Glutamatergic neuron (in vitro differentiated cells): ENCODE measurements at regions not wholly inside any gene's neighbourhood (a gene's known extent, or its start where the extent isn't known, plus 50 kb on each side); places are given as distances from the start of the nearest gene placed in this dataset.

Experiments used
- DNase-seq: peaks from one replicate; pipeline ENCODE4 v3.0.0; 2022
- H3K27ac Mint-ChIP-seq: one replicate; pipeline ENCODE4 v1.8.0; 2020; ENCODE audit warnings: mild to moderate bottlenecking, mixed read lengths, inconsistent platforms; ENCODE audit not compliant: unreplicated experiment
- H3K27me3 Mint-ChIP-seq: one replicate; pipeline ENCODE4 v1.8.0; 2020; ENCODE audit warnings: mild to moderate bottlenecking, moderate library complexity, mixed read lengths, inconsistent platforms; ENCODE audit not compliant: unreplicated experiment
- H3K36me3 Mint-ChIP-seq: one replicate; pipeline ENCODE4 v1.8.0; 2020; ENCODE audit warnings: mild to moderate bottlenecking, mixed read lengths, inconsistent platforms; ENCODE audit not compliant: unreplicated experiment
- H3K4me1 Mint-ChIP-seq: one replicate; pipeline ENCODE4 v1.8.0; 2020; ENCODE audit warnings: mild to moderate bottlenecking, low read depth, mixed read lengths, inconsistent platforms; ENCODE audit not compliant: unreplicated experiment
- H3K4me3 Mint-ChIP-seq: one replicate; pipeline ENCODE4 v1.8.0; 2020; ENCODE audit warnings: mild to moderate bottlenecking, mixed read lengths, inconsistent platforms; ENCODE audit not compliant: unreplicated experiment
- H3K9me3 Mint-ChIP-seq: one replicate; pipeline ENCODE4 v1.8.0; 2020; ENCODE audit warnings: mild to moderate bottlenecking, moderate library complexity, mixed read lengths, inconsistent platforms; ENCODE audit not compliant: unreplicated experiment
- TF ChIP-seq, protein P1 (sequence below): fragments of 200-600 bp; sonication (generic); IDR thresholded peaks from one replicate; pipeline ENCODE4 v1.5.0; 2021; ENCODE audit not compliant: partially characterized antibody, unreplicated experiment

DNA sequence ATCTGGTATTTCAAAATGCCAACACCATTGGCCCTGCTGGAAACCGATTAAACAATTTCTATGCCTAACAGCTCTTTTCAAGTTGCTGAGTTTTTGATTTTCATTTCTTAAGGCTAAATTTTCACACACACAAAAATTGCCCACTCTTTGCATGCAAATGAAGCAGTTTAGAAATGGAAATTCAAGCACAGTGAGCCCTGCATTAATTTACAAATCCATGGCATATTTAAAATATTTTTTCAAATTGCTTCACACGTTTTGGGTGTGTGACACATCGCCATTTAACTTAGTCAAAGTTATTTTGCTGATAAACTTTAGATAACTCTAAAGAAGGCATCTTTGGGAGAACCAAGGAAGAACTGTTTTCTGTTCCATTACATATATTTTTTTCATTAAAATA lies 184.8 kb downstream of the TXNL1 start:
- H3K4me3 Mint-ChIP-seq: no peak overlapping the region
- no peaks in the 10 kb centered on the region for H3K4me1 Mint-ChIP-seq
- TF ChIP-seq, protein P1, sequence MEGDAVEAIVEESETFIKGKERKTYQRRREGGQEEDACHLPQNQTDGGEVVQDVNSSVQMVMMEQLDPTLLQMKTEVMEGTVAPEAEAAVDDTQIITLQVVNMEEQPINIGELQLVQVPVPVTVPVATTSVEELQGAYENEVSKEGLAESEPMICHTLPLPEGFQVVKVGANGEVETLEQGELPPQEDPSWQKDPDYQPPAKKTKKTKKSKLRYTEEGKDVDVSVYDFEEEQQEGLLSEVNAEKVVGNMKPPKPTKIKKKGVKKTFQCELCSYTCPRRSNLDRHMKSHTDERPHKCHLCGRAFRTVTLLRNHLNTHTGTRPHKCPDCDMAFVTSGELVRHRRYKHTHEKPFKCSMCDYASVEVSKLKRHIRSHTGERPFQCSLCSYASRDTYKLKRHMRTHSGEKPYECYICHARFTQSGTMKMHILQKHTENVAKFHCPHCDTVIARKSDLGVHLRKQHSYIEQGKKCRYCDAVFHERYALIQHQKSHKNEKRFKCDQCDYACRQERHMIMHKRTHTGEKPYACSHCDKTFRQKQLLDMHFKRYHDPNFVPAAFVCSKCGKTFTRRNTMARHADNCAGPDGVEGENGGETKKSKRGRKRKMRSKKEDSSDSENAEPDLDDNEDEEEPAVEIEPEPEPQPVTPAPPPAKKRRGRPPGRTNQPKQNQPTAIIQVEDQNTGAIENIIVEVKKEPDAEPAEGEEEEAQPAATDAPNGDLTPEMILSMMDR: no peak
- no peak overlapping the region for H3K27ac Mint-ChIP-seq
- no peaks in the 10 kb centered on the region for H3K36me3 Mint-ChIP-seq
- H3K9me3 Mint-ChIP-seq: no peaks in the 10 kb centered on the region
- no peak for DNase-seq
- no peaks in the 10 kb centered on the region for H3K27me3 Mint-ChIP-seq

DNA sequence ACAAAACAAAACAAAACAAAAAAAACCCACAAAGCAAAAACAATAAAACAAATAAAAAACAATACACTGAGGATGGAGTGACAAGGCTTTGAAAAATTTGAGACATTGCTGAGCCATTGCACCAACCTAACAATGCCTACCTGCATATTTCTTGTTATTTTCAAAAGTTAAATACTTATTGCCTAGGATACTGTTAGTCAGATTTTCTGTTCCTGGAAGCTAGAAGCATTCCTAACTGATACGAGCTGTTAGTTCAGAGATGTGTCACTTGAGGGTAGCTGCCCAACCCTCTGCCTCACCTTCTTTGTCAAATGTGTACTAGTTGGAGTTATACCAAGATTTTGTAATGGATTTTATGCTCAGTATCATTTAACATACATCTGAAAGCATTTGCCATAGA lies 187.2 kb downstream of the TXNL1 start:
- H3K9me3 Mint-ChIP-seq: peaks cover 1% of the 10 kb centered on the region
- no peaks in the 10 kb centered on the region for H3K4me1 Mint-ChIP-seq
- no peak for DNase-seq
- TF ChIP-seq, protein P1: no peak
- no peak overlapping the region for H3K4me3 Mint-ChIP-seq
- H3K27ac Mint-ChIP-seq: no peak overlapping the region
- no peaks in the 10 kb centered on the region for H3K36me3 Mint-ChIP-seq
- no peaks in the 10 kb centered on the region for H3K27me3 Mint-ChIP-seq

DNA sequence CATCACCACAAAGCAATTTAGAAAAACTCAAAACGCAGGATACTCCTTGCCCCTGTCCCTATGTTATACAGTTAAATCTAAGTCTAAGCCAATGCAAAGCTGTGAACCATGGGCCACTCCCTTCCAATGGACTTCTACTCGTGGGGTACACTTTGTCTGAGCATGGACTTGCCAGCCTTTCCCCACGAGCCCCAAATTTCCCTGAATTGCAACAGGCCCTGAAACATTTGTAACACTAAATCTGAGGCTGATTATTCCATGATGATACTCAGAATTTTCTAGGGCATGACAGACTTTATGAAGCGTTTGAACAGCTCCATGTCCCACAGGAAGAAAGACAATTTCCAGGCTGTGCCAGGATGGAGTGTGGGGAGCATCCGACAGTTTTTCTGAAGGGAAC lies 189.6 kb downstream of the TXNL1 start:
- no peak overlapping the region for H3K4me3 Mint-ChIP-seq
- no peak for DNase-seq
- TF ChIP-seq, protein P1: no peak
- peaks cover 1% of the 10 kb centered on the region for H3K9me3 Mint-ChIP-seq
- H3K27ac Mint-ChIP-seq: no peak overlapping the region
- H3K36me3 Mint-ChIP-seq: no peaks in the 10 kb centered on the region
- H3K27me3 Mint-ChIP-seq: no peaks in the 10 kb centered on the region
- H3K4me1 Mint-ChIP-seq: no peaks in the 10 kb centered on the region

DNA sequence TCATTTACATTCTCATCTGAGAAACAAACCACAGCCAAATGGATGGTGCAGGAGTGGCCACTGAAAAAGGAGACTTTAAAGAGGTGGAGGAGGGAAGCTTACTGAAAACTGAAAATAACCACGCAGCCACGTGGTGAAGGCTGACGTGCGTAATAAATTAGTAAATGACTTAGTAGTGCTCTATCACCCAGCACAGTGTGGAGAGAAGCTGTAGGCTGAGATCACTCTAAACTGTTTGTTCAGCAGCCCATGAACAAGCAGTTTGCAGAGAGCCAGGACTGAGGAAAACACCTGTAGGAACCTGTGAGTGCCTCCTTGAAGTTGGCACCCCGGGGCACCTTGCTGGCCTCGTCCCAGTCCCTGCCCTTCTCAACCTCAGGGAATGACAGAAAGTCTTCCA lies 193.0 kb downstream of the TXNL1 start:
- TF ChIP-seq, protein P1: no peak
- no peaks in the 10 kb centered on the region for H3K27me3 Mint-ChIP-seq
- H3K4me3 Mint-ChIP-seq: no peak overlapping the region
- H3K9me3 Mint-ChIP-seq: peaks cover 1% of the 10 kb centered on the region
- DNase-seq: no peak
- H3K4me1 Mint-ChIP-seq: no peaks in the 10 kb centered on the region
- no peak overlapping the region for H3K27ac Mint-ChIP-seq
- H3K36me3 Mint-ChIP-seq: no peaks in the 10 kb centered on the region

DNA sequence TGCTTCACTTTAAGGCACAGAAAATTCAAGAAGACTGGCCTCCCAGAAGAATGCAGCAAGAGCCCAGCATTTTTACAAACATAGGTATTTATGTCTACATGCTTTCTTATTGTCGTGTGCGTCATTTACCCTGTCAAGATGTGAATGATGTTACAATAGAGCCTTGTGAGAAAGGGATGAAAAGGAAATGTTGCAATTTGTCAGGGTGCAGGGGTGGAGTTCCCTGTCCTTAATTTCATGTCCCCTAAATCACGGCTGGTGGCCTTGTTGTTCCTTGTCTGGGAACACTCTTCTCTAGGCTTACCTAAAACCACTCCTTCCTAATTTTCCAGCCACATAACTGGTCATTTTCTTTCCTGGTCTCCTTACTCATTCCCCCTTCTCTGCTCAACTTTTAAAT lies 194.2 kb downstream of the TXNL1 start:
- H3K36me3 Mint-ChIP-seq: no peaks in the 10 kb centered on the region
- no peaks in the 10 kb centered on the region for H3K27me3 Mint-ChIP-seq
- H3K9me3 Mint-ChIP-seq: peaks cover 1% of the 10 kb centered on the region
- no peak overlapping the region for H3K27ac Mint-ChIP-seq
- TF ChIP-seq, protein P1: no peak
- H3K4me3 Mint-ChIP-seq: no peak overlapping the region
- DNase-seq: no peak
- no peaks in the 10 kb centered on the region for H3K4me1 Mint-ChIP-seq
